AG04449 (cell line): ENCODE measurements at regions not wholly inside any gene's neighbourhood (a gene's known extent, or its start where the extent isn't known, plus 50 kb on each side); places are given as distances from the start of the nearest gene placed in this dataset.
"Not testable (repeated sequence)": the region's sequence is repeated elsewhere in the genome, so short reads cannot be mapped to it uniquely, and the experiment has no call there.

ENCODE experiments used
- CTCF ChIA-PET: fragments of 350-600 bp; formaldehyde crosslinking; extraction: SDS; loops from one replicate; lab custom pipeline; 2021; ENCODE audit warnings: antibody characterized with exemption; lab: Yijun Ruan, JAX
- POLR2A ChIA-PET: fragments of 400-600, 350-600 bp; formaldehyde crosslinking; extraction: SDS; loops from one replicate; lab custom pipeline; 2020; ENCODE audit warnings: antibody characterized with exemption, inconsistent platforms; lab: Yijun Ruan, JAX
- DNase-seq: peaks from one replicate; pipeline ENCODE4 v3.0.0-alpha.2; 2010; ENCODE audit warnings: low read depth, low spot score
- H3K4me3 ChIP-seq: 2 replicates; pipeline ENCODE4 v1.5.1; 2011; ENCODE audit warnings: low read depth, mild to moderate bottlenecking, control low read depth, low read length
- CTCF ChIP-seq: IDR thresholded peaks from one replicate; pipeline ENCODE4 v1.5.1; 2011; ENCODE audit warnings: mild to moderate bottlenecking, moderate library complexity, low read length, control low read depth, inconsistent platforms; ENCODE audit not compliant: insufficient read depth; ENCODE audit errors: missing control alignments

DNA sequence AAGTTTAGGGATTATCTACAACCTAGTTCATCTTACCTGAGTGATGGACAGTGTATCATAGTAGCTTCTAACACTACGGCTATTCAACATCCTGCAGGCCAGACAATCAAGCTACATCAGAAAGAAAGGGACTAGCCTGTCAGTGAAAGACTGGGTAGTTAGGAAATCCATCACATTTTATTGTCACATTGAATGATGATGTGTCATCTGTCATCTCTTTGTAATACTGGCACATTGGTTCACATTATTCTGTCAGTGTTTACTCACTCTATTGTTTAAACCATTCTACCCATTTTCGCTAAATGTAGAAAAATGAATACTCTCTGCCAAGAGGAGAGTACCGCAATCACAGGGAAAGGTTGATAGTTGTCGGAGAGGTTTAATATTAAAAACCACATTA lies 1155.8 kb downstream of the TUSC7 start:
- ChIA-PET POLR2A (no interaction called here), CTCF (no interaction called here)
- DNase-seq = no peak
- TF ChIP-seq CTCF = no peak
- no peak overlapping the region for H3K4me3 ChIP-seq

- no peak overlapping the region for H3K4me3 ChIP-seq
- no peak for TF ChIP-seq CTCF
- ChIA-PET POLR2A (no interaction called here), CTCF (interaction anchor here (0.9 to 1.0 kb wide), 2 partner anchors 8 to 33 kb away, joined by 3 read pairs; no protein-coding TSS in a partner anchor)
- DNase-seq = no peak
These were observed 1159.2 kb downstream of the TUSC7 start for GRCh38 chr3:117868766-117869165.

- DNase-seq = no peak
- CTCF ChIA-PET = interaction anchor here (0.5 kb wide), 1 partner anchor 701 kb away, joined by 3 read pairs; no protein-coding TSS in a partner anchor
- TF ChIP-seq CTCF = no peak
- no peak overlapping the region for H3K4me3 ChIP-seq
- POLR2A ChIA-PET = no interaction called here
These were observed 1162.4 kb downstream of the TUSC7 start for GRCh38 chr3:117871934-117872333.

DNA sequence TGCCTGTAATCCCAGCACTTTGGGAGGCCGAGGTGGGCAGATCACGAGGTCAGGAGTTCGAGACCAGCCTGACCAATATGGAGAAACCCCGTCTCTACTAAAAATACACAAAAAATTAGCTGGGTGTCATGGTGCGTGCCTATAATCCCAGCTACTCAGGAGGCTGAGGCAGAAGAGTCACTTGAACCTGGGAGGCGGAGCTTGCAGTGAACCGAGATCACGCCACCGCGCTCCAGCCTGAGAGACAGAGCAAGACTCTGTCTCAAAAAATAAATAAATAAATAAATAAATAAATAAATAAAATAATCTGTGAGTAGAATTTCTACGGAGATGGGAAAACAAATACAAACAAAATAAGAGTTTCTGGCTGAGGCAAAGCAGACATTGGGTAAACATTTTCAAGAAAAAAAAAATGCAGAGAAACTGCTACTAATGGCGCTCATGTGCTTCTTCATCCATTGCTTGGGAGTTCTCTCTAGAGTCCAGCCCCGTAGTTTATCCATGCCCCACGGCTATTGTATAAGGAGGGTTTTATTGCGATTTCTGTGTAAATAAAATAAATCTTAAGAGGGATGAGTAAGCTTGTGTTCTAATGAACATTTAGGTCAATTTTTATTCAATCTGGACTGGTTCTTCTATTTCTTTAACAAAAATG lies 1161.9 kb downstream of the IGSF11 start:
- DNase-seq, POLR2A ChIA-PET, H3K4me3 ChIP-seq: not testable (repeated sequence)
- CTCF ChIA-PET = interaction anchor here (0.5 kb wide), 1 partner anchor 702 kb away, joined by 3 read pairs; no protein-coding TSS in a partner anchor

DNA sequence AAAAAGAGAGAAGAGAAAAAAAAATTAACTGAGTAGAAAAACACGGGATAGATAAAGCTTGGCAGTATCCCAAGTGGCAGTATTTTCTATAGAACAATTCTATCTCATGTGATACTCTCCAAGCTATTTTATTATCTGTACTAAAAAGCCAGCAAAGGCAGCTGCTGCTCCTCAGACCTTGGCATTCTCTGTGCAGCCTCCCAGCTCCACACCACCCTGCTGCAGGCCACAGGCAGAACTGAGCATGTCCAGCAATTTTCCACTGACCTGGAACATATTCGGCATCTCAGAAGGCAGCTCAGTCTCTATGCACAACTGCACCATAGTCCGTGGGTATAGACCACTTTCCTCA lies 1161.4 kb downstream of the IGSF11 start:
- no peak for TF ChIP-seq CTCF
- no peak for DNase-seq
- no peak overlapping the region for H3K4me3 ChIP-seq
- ChIA-PET CTCF (no interaction called here), POLR2A (no interaction called here)

DNA sequence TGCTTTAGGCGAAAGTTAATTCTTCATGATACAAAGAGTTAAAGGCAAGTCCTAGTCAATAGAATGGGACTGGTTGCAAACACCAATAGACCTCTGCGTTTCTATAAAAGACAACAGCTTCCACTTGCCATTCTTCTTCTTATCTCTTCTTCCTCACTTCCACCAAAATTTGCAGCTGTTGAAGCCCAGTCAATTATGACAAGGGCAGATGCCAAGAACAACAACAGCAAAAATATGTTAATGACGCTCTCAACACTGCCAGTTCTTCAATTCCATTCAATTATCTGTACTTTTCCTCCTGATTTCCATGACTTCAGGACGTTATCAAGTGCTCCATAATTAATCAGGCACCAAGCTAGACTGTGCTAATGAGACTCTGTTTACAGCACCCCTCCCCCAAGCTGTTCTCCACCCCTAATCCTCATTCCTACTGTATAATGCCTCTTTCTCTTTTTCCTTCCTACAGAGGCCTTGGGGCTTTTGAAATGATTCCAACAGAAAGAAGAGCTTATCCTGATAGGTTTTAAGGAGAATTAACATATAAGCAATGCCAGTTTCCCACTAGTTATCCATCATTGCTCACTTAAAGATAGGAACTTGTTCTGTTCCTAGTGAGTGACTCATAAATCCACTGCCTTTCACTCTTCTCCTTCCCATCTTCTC lies 1160.5 kb downstream of the IGSF11 start:
- ChIA-PET POLR2A (no interaction called here), CTCF (no interaction called here)
- TF ChIP-seq CTCF = no peak
- H3K4me3 ChIP-seq = no peak overlapping the region
- DNase-seq = no peak
